Stimulated activated CD8-positive, alpha-beta memory T cell treated with anti-CD3 and anti-CD28 coated beads, Interleukin-12 subunit alpha, Interleukin-12 subunit beta, amount 100 ng/mL, for 4 hours (primary cell): ENCODE measurements at regions not wholly inside any gene's neighbourhood (a gene's known extent, or its start where the extent isn't known, plus 50 kb on each side); places are given as distances from the start of the nearest gene placed in this dataset.

Experiments
- DNase-seq: peaks from one replicate; pipeline ENCODE4 v3.0.0-alpha.2; 2020; ENCODE audit warnings: low read depth

GRCh38 chr5:155987265-155987810 lies 339.6 kb upstream of the SGCD start:
- DNase-seq = no peak

GRCh38 chr5:155989879-155990278 lies 337.1 kb upstream of the SGCD start:
- no peak for DNase-seq

- no peak for DNase-seq
Measured at GRCh38 chr5:155996123-155996522, 330.8 kb upstream of the SGCD start.

- no peak for DNase-seq
Measured at GRCh38 chr5:155998257-155998656, 328.7 kb upstream of the SGCD start.

GRCh38 chr5:156000115-156000514 lies 326.8 kb upstream of the SGCD start:
- DNase-seq = no peak

GRCh38 chr5:156004754-156005153 lies 322.2 kb upstream of the SGCD start:
- DNase-seq = no peak

GRCh38 chr5:156006026-156006647 lies 320.8 kb upstream of the SGCD start:
- no peak for DNase-seq

GRCh38 chr5:156008844-156009243 lies 318.1 kb upstream of the SGCD start:
- DNase-seq = no peak

GRCh38 chr5:156009583-156009982 lies 317.4 kb upstream of the SGCD start:
- DNase-seq = no peak

GRCh38 chr5:156015137-156015536 lies 311.8 kb upstream of the SGCD start:
- DNase-seq = no peak

GRCh38 chr5:156019130-156019529 lies 307.8 kb upstream of the SGCD start:
- DNase-seq = no peak

GRCh38 chr5:156019571-156020180 lies 307.3 kb upstream of the SGCD start:
- DNase-seq = no peak

GRCh38 chr5:156020647-156021046 lies 306.3 kb upstream of the SGCD start:
- no peak for DNase-seq

GRCh38 chr5:156021866-156022265 lies 305.1 kb upstream of the SGCD start:
- no peak for DNase-seq

GRCh38 chr5:156025656-156026055 lies 301.3 kb upstream of the SGCD start:
- no peak for DNase-seq

GRCh38 chr5:156031181-156031580 lies 295.8 kb upstream of the SGCD start:
- DNase-seq = no peak

- no peak for DNase-seq
Measured at GRCh38 chr5:156036640-156037039, 290.3 kb upstream of the SGCD start.

- DNase-seq = no peak
Measured at GRCh38 chr5:156037151-156037909, 289.6 kb upstream of the SGCD start.

GRCh38 chr5:156042726-156043125 lies 284.2 kb upstream of the SGCD start:
- no peak for DNase-seq

GRCh38 chr5:156043351-156043750 lies 283.6 kb upstream of the SGCD start:
- DNase-seq = no peak

GRCh38 chr5:156051972-156052371 lies 275.0 kb upstream of the SGCD start:
- DNase-seq = no peak

- no peak for DNase-seq
Measured at GRCh38 chr5:156052656-156053055, 274.3 kb upstream of the SGCD start.

GRCh38 chr5:156053056-156053455 lies 273.9 kb upstream of the SGCD start:
- DNase-seq = no peak
